GM12872 (cell line): ENCODE measurements at regions not wholly inside any gene's neighbourhood (a gene's known extent, or its start where the extent isn't known, plus 50 kb on each side); places are given as distances from the start of the nearest gene placed in this dataset.

Source experiments
- TF ChIP-seq, protein P1 (sequence below): IDR thresholded peaks from 3 replicates; pipeline ENCODE4 v1.5.1; 2011; ENCODE audit warnings: low read depth, mild to moderate bottlenecking, low read length, moderate library complexity; ENCODE audit not compliant: insufficient read depth

GRCh38 chr5:19411936-19412335 lies 576.1 kb downstream of the CDH18 start:
- TF ChIP-seq, protein P1, sequence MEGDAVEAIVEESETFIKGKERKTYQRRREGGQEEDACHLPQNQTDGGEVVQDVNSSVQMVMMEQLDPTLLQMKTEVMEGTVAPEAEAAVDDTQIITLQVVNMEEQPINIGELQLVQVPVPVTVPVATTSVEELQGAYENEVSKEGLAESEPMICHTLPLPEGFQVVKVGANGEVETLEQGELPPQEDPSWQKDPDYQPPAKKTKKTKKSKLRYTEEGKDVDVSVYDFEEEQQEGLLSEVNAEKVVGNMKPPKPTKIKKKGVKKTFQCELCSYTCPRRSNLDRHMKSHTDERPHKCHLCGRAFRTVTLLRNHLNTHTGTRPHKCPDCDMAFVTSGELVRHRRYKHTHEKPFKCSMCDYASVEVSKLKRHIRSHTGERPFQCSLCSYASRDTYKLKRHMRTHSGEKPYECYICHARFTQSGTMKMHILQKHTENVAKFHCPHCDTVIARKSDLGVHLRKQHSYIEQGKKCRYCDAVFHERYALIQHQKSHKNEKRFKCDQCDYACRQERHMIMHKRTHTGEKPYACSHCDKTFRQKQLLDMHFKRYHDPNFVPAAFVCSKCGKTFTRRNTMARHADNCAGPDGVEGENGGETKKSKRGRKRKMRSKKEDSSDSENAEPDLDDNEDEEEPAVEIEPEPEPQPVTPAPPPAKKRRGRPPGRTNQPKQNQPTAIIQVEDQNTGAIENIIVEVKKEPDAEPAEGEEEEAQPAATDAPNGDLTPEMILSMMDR, result no peak
